Esophagus squamous epithelium (tissue), 4 donors: ENCODE measurements at regions not wholly inside any gene's neighbourhood (a gene's known extent, or its start where the extent isn't known, plus 50 kb on each side); places are given as distances from the start of the nearest gene placed in this dataset.

Experiments used
- CTCF ChIP-seq, 6 experiments: fragments of 450-650 bp in 4 of 6; fragments of 200-600 bp in 2 of 6; sonication (generic) in 2 of 6; IDR thresholded peaks; one replicate each; pipeline ENCODE4 v1.5.1; 2016 to 2019; ENCODE audit warnings: antibody characterized with exemption in 6 of 6, mild to moderate bottlenecking in 4 of 6, moderate library complexity in 4 of 6
- POLR2A ChIP-seq, 4 donors: fragments of 450-650 bp; IDR thresholded peaks; one replicate each; pipeline ENCODE4 v1.6.1; 2017; ENCODE audit warnings: antibody characterized with exemption in 4 of 4, mild to moderate bottlenecking in 4 of 4, moderate library complexity in 3 of 4

GRCh38 chr2:61727746-61728145 lies 126.1 kb downstream of the FAM161A start:
- no peak for TF ChIP-seq CTCF (IDR thresholded peaks at IDR 0.05)
- no peak for TF ChIP-seq POLR2A (IDR thresholded peaks at IDR 0.05)
